GM18951 (cell line): ENCODE measurements at regions not wholly inside any gene's neighbourhood (a gene's known extent, or its start where the extent isn't known, plus 50 kb on each side); places are given as distances from the start of the nearest gene placed in this dataset.

Experiments
- POLR2A ChIP-seq: IDR thresholded peaks from 4 replicates; pipeline ENCODE4 v1.6.1; 2011; ENCODE audit warnings: mild to moderate bottlenecking; ENCODE audit not compliant: insufficient read length, insufficient read depth; ENCODE audit errors: extremely low read depth
- in situ Hi-C: fragments of 300-500 bp; cut with MboI; formaldehyde crosslinking; loops from one replicate; pipeline ENCODE4 v1.12.0; 2022; ENCODE audit warnings: low sequenced_read_pairs, mixed read lengths, inconsistent platforms; ENCODE audit not compliant: unreplicated experiment

DNA sequence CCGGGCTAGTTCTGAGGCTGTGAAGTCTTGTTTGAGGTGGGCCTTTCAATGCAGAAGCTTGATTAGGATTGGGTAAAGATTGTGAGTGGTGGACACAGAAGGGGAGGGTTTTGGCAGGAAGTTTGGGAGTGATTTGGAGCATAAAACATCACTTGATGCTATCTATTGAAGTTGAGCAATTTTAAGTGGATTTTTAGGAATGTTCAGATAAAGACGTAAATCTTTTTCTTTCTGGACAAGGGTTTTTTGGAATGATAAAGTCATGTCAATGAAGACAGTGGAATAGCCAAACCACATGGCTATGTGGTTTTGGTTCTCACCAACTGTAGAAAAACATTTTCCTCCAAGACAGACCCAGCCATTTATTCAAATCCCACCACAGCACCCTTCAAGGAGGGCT, 111.2 kb upstream of the SNX19 start:
- in situ Hi-C loops, result no loop called here

DNA sequence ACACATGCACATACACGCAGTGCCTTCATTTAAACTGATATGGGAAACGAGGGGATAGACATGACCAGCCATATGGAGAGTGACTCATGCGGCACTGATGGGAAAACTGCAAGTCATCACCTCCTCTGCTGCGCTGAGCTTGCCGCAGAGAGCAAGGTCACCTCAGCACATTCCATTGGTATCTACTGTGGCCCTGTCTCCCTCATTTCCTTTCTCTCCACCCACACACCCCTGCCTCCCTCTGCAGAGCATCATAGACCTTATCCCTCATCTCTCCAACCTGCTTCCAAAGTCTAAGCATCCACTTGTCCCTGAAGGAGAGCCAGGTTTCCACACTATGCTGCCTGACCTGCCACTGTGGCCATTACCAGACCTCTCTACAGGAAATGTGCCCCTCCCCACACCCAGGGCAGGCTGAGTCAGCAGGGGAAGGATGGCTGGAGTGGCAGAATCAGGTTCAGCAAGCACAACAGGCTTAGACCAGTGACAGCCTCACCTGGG, 116.9 kb upstream of the SNX19 start:
- no peak for TF ChIP-seq POLR2A
- in situ Hi-C loops, result no loop called here

More for the DNA sequence above, 111.2 kb upstream of the SNX19 start:
- TF ChIP-seq POLR2A, result no peak

DNA sequence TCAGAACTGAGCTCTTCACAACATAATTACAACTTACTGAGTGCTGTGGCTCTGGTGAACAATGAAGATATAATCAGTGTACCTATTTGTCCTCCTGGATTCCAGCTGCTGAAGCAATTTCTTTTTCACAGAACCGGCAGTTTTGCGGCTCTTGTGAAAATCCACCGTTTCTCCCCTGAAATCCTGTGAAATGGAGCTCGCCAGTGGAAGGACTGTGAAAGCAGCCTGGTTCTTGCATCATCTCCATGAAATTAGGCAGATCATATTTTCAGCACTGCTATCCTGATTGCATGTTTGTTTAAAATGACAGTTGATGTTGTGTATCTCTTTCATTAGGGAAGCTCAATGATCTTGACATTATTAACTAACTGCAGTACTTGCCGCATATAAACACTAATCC, 120.2 kb upstream of the SNX19 start:
- no peak for TF ChIP-seq POLR2A
- in situ Hi-C loops, result no loop called here

DNA sequence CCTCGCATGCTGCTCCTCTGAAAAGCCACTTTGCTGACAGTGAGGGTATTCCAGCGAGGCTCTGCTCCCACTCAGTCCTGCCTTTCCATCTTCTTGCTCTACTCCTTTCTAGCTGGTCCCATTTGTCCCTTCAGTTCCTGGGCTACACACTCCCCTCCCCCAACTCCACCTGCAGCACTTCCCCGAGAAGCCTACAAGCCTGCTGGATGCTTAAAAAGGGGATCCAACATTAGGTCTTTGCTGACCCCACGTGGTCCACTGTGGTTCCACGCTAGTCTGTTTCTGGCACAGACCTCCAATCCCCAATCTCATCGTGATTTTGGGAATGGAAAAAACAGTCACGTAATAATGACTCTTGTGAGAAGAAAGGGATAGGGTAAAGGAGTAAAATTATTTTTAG, 121.6 kb upstream of the SNX19 start:
- in situ Hi-C loops, result no loop called here
- no peak for TF ChIP-seq POLR2A

DNA sequence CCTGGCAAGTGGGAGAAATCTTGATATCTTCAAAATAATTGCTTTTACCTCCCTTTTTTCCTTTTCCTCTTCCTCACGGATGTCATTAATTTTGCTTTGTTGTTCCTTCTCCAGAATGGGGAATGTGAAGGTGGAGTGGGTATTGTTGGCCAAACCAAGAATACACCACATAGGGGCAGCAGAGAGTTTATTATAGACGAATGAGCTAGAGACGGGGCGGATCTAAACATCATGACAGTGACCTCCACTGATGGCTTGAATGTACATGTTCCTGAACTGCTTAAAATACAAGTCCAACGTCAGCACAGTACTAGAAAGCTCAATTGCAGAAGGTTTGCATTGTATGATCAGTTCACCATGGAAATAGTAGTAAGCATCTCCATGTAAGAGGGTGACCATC, 122.3 kb upstream of the SNX19 start:
- TF ChIP-seq POLR2A, result no peak
- in situ Hi-C loops, result no loop called here

DNA sequence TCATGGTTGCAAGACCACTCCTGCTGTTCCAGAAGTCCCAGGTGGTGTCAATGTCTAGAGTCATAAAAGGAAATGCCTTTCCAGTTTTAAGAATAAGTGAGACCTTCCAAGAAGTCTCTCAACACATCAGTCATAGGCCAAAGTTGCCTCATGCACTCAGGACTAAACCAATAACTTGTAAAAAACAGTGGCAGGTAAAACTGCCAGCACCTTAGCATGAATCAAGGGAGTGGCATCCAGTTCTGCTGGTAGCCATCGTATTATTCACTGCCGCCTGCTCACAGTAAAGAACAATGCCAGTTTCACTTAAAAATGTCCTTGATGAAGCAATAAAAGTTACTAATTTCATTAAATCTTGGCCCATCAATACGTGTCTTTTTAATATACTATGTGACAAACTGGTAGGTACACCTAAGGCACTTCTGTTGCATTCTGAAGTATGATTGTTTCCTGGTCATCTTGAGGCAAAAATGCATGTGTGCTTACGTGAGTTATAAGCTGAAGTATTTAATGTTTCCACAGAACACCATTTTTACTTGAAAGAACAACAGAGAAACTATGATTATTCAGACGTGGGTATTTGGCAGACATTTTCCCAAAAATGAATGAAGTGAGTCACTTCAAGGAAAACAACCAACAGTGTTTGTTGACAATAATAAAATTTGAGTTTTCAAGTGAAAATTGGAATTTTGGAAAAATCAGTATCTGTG, 125.2 kb upstream of the SNX19 start:
- no peak for TF ChIP-seq POLR2A

DNA sequence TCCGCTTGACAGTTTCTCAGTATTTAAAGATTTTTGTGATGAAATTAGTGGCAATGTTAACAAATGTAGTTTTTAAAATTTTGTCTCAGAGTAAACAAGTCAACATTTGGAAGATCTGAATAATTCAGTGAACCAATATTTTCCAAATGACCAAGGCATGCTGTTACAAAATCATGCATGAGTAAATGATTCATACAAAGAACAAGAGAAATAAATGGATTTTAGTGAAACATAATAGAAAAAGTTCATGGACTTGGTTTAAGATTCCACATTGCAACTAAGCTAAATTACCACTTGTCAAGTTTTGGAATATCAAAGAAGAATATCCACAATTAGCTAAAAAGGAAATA, 125.7 kb upstream of the SNX19 start:
- TF ChIP-seq POLR2A, result no peak
- in situ Hi-C loops, result no loop called here

More for the DNA sequence above, 125.2 kb upstream of the SNX19 start:
- in situ Hi-C loops, result no loop called here

DNA sequence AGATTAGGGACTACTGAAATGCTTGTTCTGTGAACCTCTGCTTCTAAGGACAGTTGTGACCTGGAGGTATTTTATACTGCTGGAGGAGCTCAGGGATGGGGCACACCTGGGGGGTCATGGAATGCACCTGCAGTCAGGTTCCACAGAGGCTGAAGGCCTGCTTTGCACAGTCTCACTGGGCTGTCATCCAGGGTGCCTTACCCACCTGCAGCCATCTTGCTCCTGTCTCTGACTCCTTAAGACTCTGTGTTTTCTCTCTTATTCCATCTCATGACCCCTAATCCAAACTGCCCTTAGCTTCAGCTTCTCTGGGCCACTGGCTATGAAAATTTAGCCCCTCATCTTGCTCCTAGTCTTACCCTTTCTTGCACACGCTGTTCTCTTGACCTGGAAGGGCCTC, 127.0 kb upstream of the SNX19 start:
- no peak for TF ChIP-seq POLR2A

DNA sequence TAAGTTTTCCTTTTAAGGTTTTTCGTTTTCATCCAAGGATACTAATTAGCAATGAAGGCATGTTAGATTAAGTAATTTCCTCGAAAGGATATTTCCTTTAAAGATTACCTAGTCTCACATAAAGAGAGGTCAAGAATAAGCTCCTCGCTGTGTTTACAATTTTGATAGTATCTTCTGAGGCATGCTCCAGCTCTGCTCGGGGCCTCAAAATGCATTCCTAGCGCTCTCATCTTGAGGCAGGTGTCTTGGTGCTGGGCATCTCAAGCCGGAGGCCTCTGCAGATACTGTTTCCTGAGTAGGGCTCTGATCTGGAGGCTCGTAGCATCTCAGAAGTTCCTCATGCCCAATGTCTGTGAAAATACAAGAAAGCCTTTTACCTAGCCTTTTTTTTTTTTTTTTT, 128.6 kb upstream of the SNX19 start:
- TF ChIP-seq POLR2A, result no peak

More for the DNA sequence above, 127.0 kb upstream of the SNX19 start:
- in situ Hi-C loops, result no loop called here

DNA sequence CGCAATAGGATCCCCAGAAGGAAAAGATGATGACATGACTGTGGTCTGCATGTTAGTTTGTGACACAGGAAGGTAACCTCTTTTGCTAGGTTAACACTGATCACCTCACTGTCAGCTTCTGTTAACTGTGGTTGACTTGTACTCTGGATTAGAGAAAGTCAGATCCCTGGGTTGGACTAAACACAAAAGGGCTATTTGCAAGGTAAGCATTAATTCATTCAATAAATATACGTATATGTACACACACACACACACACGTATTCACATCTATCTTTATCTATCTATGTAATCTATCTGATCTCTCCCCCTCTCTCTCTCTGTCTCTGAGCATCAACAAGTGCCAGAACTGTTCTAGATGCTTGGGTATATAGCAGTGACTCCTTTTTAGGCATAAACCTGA, 136.1 kb upstream of the SNX19 start:
- TF ChIP-seq POLR2A, result no peak
- in situ Hi-C loops, result loop anchor here (25.0 kb wide), 2 partner anchors 460 to 610 kb away; no protein-coding TSS in a partner anchor

More for the DNA sequence above, 128.6 kb upstream of the SNX19 start:
- in situ Hi-C loops, result no loop called here

DNA sequence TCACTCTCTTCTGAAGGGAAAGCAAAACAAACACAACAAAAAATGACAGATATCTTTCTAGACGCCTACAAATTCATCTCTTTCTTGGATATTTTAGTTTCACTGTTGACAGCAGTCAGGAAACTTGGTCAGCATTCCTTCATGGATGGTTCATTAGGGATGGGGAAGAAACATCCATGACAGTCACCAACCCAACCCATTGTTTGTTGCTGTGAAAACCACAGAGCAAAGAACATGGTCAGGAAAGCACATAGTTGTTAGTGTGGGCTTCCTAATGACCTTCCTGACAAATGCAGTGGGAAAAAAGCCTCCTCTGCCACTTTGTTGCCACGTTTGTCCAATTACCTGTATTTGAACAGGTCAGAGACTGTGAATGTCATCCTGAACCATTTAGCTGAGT, 139.8 kb upstream of the SNX19 start:
- in situ Hi-C loops, result loop anchor here (25.0 kb wide), 2 partner anchors 456 to 606 kb away; no protein-coding TSS in a partner anchor

DNA sequence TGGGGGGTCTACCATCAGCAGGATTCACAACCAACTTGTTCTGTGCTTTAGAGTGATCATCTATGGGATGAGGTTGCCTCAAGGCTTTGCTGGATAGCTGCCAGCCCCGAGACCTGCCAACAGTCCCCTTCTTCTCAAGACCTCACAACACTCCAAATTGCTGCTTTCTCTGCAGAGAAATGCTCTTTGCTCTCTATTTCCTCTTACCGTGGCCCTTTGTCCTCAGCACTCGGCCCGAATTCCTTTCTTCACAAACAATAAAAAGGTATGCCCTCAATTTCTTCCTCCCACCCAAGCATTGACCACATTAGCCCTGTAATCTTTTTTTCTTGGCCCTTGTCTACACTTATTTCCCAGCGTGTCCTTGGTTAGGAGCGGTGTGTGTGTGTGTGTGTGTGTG, 147.4 kb upstream of the SNX19 start:
- in situ Hi-C loops, result loop anchor here (25.0 kb wide), 2 partner anchors 449 to 599 kb away; no protein-coding TSS in a partner anchor
- TF ChIP-seq POLR2A, result no peak

More for the DNA sequence above, 139.8 kb upstream of the SNX19 start:
- no peak for TF ChIP-seq POLR2A

DNA sequence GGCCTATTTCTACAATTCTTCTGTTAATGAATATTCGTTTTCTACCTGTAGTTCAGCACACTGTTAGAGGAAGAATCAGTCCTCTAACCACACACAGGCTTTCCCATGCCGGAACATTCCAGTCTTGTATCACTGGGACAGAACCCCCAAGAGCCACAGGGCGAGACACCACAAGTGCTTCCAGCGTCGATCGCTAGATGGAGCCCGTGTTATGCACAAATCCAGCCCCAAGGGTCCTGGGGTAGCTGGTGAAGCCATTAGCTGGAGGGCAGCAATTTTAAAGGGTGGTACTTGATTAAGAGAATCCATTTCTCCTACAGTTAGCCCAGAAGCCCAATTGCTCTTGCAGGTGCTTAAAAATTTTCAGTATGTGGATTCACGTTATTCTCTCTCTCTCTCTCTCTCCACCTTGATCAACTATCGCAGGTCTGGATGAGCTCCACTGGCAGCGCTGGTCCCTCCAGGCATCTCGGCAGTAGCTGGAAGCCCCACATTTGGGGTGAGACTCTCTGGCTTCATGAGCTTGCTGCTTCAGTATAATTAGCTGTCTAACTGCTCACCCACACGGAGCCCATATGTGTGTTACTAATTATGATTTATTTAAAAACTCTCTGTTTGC, 148.2 kb upstream of the SNX19 start:
- in situ Hi-C loops, result loop anchor here (25.0 kb wide), 2 partner anchors 448 to 598 kb away; no protein-coding TSS in a partner anchor
- TF ChIP-seq POLR2A, result no peak
